SK-N-SH (cell line): ENCODE measurements at regions not wholly inside any gene's neighbourhood (a gene's known extent, or its start where the extent isn't known, plus 50 kb on each side); places are given as distances from the start of the nearest gene placed in this dataset.

ENCODE experiments used
- CTCF ChIA-PET: fragments of 300-600, 350-600 bp; formaldehyde crosslinking; extraction: SDS; loops from one replicate; lab custom pipeline; 2021; lab: Yijun Ruan, JAX
- POLR2A ChIA-PET: fragments of 350-600 bp; sonication (Branson Sonifier 250); formaldehyde crosslinking; extraction: SDS; loops from one replicate; lab custom pipeline; 2020; ENCODE audit warnings: antibody characterized with exemption, inconsistent platforms; lab: Yijun Ruan, JAX
- DNase-seq: peaks from one replicate; pipeline ENCODE4 v3.0.0; 2012
- H2AFZ ChIP-seq: fragments of 200-600 bp; sonication (generic); 2 replicates; pipeline ENCODE4 v1.8.1; 2016; ENCODE audit warnings: antibody characterized with exemption, mild to moderate bottlenecking, low read depth
- H3F3A ChIP-seq: fragments of 200-600 bp; sonication (generic); replicated peaks from 2 replicates; pipeline ENCODE3; 2016; ENCODE audit warnings: antibody characterized with exemption, mild to moderate bottlenecking; ENCODE audit not compliant: insufficient read depth
- H3K27ac ChIP-seq, 2 experiments: fragments of 200-500 bp in 1 of 2; fragments of 200-600 bp in 1 of 2; sonication (Bioruptor generic) in 1 of 2; sonication (generic), shearing (Covaris generic) in 1 of 2; 2 replicates each; pipeline versions ENCODE4 v1.5.1 to v1.6.1; 2014 to 2016; ENCODE audit warnings: low read depth in 2 of 2, inconsistent platforms in 1 of 2, low read length in 1 of 2, mild to moderate bottlenecking in 1 of 2, mixed read lengths in 1 of 2
- H3K27me3 ChIP-seq: fragments of 200-600 bp; sonication (generic), shearing (Covaris generic); 2 replicates; pipeline ENCODE4 v1.6.1; 2016; ENCODE audit warnings: mixed run types; ENCODE audit not compliant: insufficient read depth
- H3K36me3 ChIP-seq, 2 experiments: fragments of 200-500 bp in 1 of 2; fragments of 200-600 bp in 1 of 2; sonication (Bioruptor generic) in 1 of 2; sonication (generic) in 1 of 2; replicated peaks in 1 of 2; 2 replicates each; pipeline versions ENCODE3 to v1.5.1; 2014 to 2016; ENCODE audit warnings: low read length in 1 of 2, mild to moderate bottlenecking in 1 of 2; ENCODE audit not compliant: insufficient read depth in 2 of 2, control insufficient read depth in 1 of 2
- H3K4me1 ChIP-seq, 2 experiments: fragments of 200-500 bp in 1 of 2; fragments of 200-600 bp in 1 of 2; sonication (Bioruptor generic) in 1 of 2; sonication (generic), shearing (Covaris generic) in 1 of 2; 2 replicates each; pipeline versions ENCODE4 v1.5.1 to v1.6.1; 2014 to 2016; ENCODE audit warnings: low read depth in 1 of 2, low read length in 1 of 2, mixed run types in 1 of 2; ENCODE audit not compliant: insufficient read depth in 2 of 2, control insufficient read depth in 1 of 2
- H3K4me2 ChIP-seq: fragments of 200-600 bp; sonication (generic), shearing (Covaris generic); 2 replicates; pipeline ENCODE4 v1.6.1; 2017; ENCODE audit warnings: mixed run types
- H3K4me3 ChIP-seq, 2 experiments: fragments of 200-500 bp in 1 of 2; fragments of 200-600 bp in 1 of 2; sonication (Bioruptor generic) in 1 of 2; sonication (generic), shearing (Covaris generic) in 1 of 2; 2 replicates each; pipeline versions ENCODE4 v1.5.1 to v1.8.1; 2014 to 2016; ENCODE audit warnings: low read depth in 2 of 2, inconsistent platforms in 1 of 2, low read length in 1 of 2, mild to moderate bottlenecking in 1 of 2, mixed read lengths in 1 of 2, moderate library complexity in 1 of 2
- H3K79me2 ChIP-seq: fragments of 200-600 bp; sonication (generic); 2 replicates; pipeline ENCODE4 v1.8.1; 2017; ENCODE audit warnings: mild to moderate bottlenecking; ENCODE audit not compliant: insufficient read depth
- H3K9ac ChIP-seq: fragments of 200-600 bp; sonication (generic); 2 replicates; pipeline ENCODE4 v1.6.1; 2017; ENCODE audit warnings: mixed run types
- H3K9me2 ChIP-seq: fragments of 200-600 bp; sonication (generic); 2 replicates; pipeline ENCODE4 v1.6.1; 2017; ENCODE audit warnings: mixed run types
- H3K9me3 ChIP-seq: fragments of 200-600 bp; sonication (generic); 2 replicates; pipeline ENCODE4 v1.6.1; 2017; ENCODE audit warnings: mixed run types, mild to moderate bottlenecking, moderate library complexity
- H4K20me1 ChIP-seq: fragments of 200-600 bp; sonication (generic); 2 replicates; pipeline ENCODE4 v1.6.1; 2017; ENCODE audit warnings: mild to moderate bottlenecking, mixed run types; ENCODE audit not compliant: insufficient read depth
- CTCF ChIP-seq: fragments of 200-600 bp; sonication (generic); IDR thresholded peaks from 2 replicates; pipeline ENCODE4 v1.6.1; 2017; ENCODE audit warnings: antibody characterized with exemption, mild to moderate bottlenecking, moderate library complexity
- ELF1 ChIP-seq: IDR thresholded peaks from 2 replicates; pipeline ENCODE4 v1.4.0; 2012
- EP300 ChIP-seq, 2 experiments: IDR thresholded peaks; 2 replicates each; pipeline versions ENCODE4 v1.4.0 to v1.6.1; 2012; ENCODE audit warnings: borderline replicate concordance in 1 of 2, low read depth in 1 of 2, low read length in 1 of 2
- EZH2phosphoT487 ChIP-seq: fragments of 200-600 bp; sonication (generic); IDR thresholded peaks from 2 replicates; pipeline ENCODE4 v1.6.1; 2017; ENCODE audit warnings: low read depth, mixed run types, mild to moderate bottlenecking, antibody characterized with exemption, moderate library complexity, borderline replicate concordance
- FOXM1 ChIP-seq: IDR thresholded peaks from 2 replicates; pipeline ENCODE4 v1.4.0; 2012; ENCODE audit warnings: low read depth, mild to moderate bottlenecking
- GABPA ChIP-seq: IDR thresholded peaks from 2 replicates; pipeline ENCODE4 v1.4.0; 2012; ENCODE audit warnings: low read depth, mild to moderate bottlenecking
- JUND ChIP-seq: IDR thresholded peaks from 2 replicates; pipeline ENCODE4 v1.4.0; 2012
- MEF2A ChIP-seq: IDR thresholded peaks from 2 replicates; pipeline ENCODE4 v1.4.0; 2012; ENCODE audit warnings: low read depth, borderline replicate concordance
- MXI1 ChIP-seq: IDR thresholded peaks from 2 replicates; pipeline ENCODE4 v1.6.1; 2012; ENCODE audit warnings: mild to moderate bottlenecking, low read depth, low read length, improper control_type of control experiment
- NRF1 ChIP-seq: IDR thresholded peaks from 2 replicates; pipeline ENCODE4 v1.6.1; 2012; ENCODE audit warnings: low read depth, mild to moderate bottlenecking, low read length
- PBX3 ChIP-seq: IDR thresholded peaks from 2 replicates; pipeline ENCODE4; 2012
- POLR2AphosphoS5 ChIP-seq: IDR thresholded peaks from 2 replicates; pipeline ENCODE4 v1.6.1; 2012; ENCODE audit warnings: low read depth, low read length
- RXRA ChIP-seq: IDR thresholded peaks from 2 replicates; pipeline ENCODE4 v1.4.0; 2012; ENCODE audit warnings: low read depth, mild to moderate bottlenecking, borderline replicate concordance
- SMC3 ChIP-seq: IDR thresholded peaks from 2 replicates; pipeline ENCODE4 v1.6.1; 2012; ENCODE audit warnings: low read depth, low read length, improper control_type of control experiment
- TAF1 ChIP-seq: IDR thresholded peaks from 2 replicates; pipeline ENCODE4 v1.6.1; 2012; ENCODE audit warnings: low read depth, mild to moderate bottlenecking, low read length, moderate library complexity, borderline replicate concordance
- TCF12 ChIP-seq: IDR thresholded peaks from 2 replicates; pipeline ENCODE4 v1.4.0; 2012
- USF1 ChIP-seq: IDR thresholded peaks from 2 replicates; pipeline ENCODE4 v1.4.0; 2012; ENCODE audit warnings: low read depth, borderline replicate concordance
- USF2 ChIP-seq: fragments of 150-350 bp; IDR thresholded peaks from 2 replicates; pipeline ENCODE4 v1.6.1; 2017; ENCODE audit warnings: antibody characterized with exemption, low read length, low read depth, borderline replicate concordance
- WGBS: methylation state at CpG from one replicate; pipeline ENCODE4 v1.1.6; 2017; ENCODE audit warnings: low lambda C conversion rate; 5-methylcytosine and 5-hydroxymethylcytosine counted together

- TF ChIP-seq TCF12: no peak
- TF ChIP-seq FOXM1: no peak
- no peak for TF ChIP-seq USF2
These were observed 872.6 kb downstream of the TDRD15 start (continued) for GRCh38 chr2:21996339-21996738.

GRCh38 chr2:21999522-21999921, 875.8 kb downstream of the TDRD15 start:
- no peaks in the 10 kb centered on the region for H3F3A ChIP-seq
- POLR2A ChIA-PET: no interaction called here

More at GRCh38 chr2:21999522-21999921, 875.8 kb downstream of the TDRD15 start:
- H2AFZ ChIP-seq: no peak overlapping the region
- H3K4me1 ChIP-seq: no peaks in the 10 kb centered on the region; a peak in 1 of 4 replicates
- H3K9me2 ChIP-seq: no peaks in the 10 kb centered on the region
- no peak overlapping the region for H3K4me2 ChIP-seq
- WGBS: 63% methylated on average over 1 of the region's 1 CpG
- H3K27ac ChIP-seq: no peak overlapping the region
- no peaks in the 10 kb centered on the region for H3K79me2 ChIP-seq
- 0 out of 2 replicates have a peak, but pooled peaks cover 5% of the 10 kb centered on the region for H3K9me3 ChIP-seq
- CTCF ChIA-PET: no interaction called here
- H3K4me3 ChIP-seq: no peak overlapping the region
- H4K20me1 ChIP-seq: no peaks in the 10 kb centered on the region
- TF ChIP-seq PBX3 (no peak), MEF2A (no peak), JUND (no peak), CTCF (no peak), RXRA (no peak), TCF12 (no peak), USF1 (no peak), ELF1 (no peak), GABPA (no peak), SMC3 (no peak), EP300 (IDR thresholded peaks at IDR 0.05; ENCODE audit: borderline replicate concordance in 1 of 2, low read depth in 1 of 2, low read length in 1 of 2) (no peak), MXI1 (no peak), USF2 (no peak), TAF1 (no peak), NRF1 (no peak), EZH2phosphoT487 (no peak), POLR2AphosphoS5 (no peak)
- no peak overlapping the region for H3K9ac ChIP-seq
- no peak for DNase-seq
- no peaks in the 10 kb centered on the region for H3K36me3 ChIP-seq
- H3K27me3 ChIP-seq: no peaks in the 10 kb centered on the region
